Femur (tissue), 1 donor: ENCODE measurements at regions not wholly inside any gene's neighbourhood (a gene's known extent, or its start where the extent isn't known, plus 50 kb on each side); places are given as distances from the start of the nearest gene placed in this dataset.
"Not testable (repeated sequence)": the region's sequence is repeated elsewhere in the genome, so short reads cannot be mapped to it uniquely, and the experiment has no call there.

Experiments
- DNase-seq: peaks from one replicate; pipeline ENCODE4 v3.0.0-alpha.2; 2017

- no peak for DNase-seq
Measured at GRCh38 chr4:10806953-10807645, 122.5 kb upstream of the CLNK start.

GRCh38 chr4:10803713-10804343, 119.3 kb upstream of the CLNK start:
- DNase-seq, result no peak

- DNase-seq, result no peak
Measured at GRCh38 chr4:10787365-10787764, 102.8 kb upstream of the CLNK start.

- no peak for DNase-seq
Measured at GRCh38 chr4:10784621-10785020, 100.1 kb upstream of the CLNK start.

- no peak for DNase-seq
Measured at GRCh38 chr4:10783351-10783750, 98.8 kb upstream of the CLNK start.

GRCh38 chr4:10781805-10782204, 97.2 kb upstream of the CLNK start:
- no peak for DNase-seq

GRCh38 chr4:10780803-10781202, 96.2 kb upstream of the CLNK start:
- not testable (repeated sequence) for DNase-seq

- not testable (repeated sequence) for DNase-seq
Measured at GRCh38 chr4:10775132-10775531, 90.6 kb upstream of the CLNK start.

- no peak for DNase-seq
Measured at GRCh38 chr4:10773656-10774055, 89.1 kb upstream of the CLNK start.

- no peak for DNase-seq
Measured at GRCh38 chr4:10773010-10773409, 88.4 kb upstream of the CLNK start.

GRCh38 chr4:10765386-10765785, 80.8 kb upstream of the CLNK start:
- no peak for DNase-seq

GRCh38 chr4:10762561-10762960, 78.0 kb upstream of the CLNK start:
- no peak for DNase-seq

- no peak for DNase-seq
Measured at GRCh38 chr4:10761903-10762302, 77.3 kb upstream of the CLNK start.

- DNase-seq, result no peak
Measured at GRCh38 chr4:10760086-10760485, 75.5 kb upstream of the CLNK start.

- DNase-seq, result no peak
Measured at GRCh38 chr4:10758906-10759305, 74.3 kb upstream of the CLNK start.

- no peak for DNase-seq
Measured at GRCh38 chr4:10753856-10754402, 69.4 kb upstream of the CLNK start.

- peak; percentile 36 for DNase-seq
Measured at GRCh38 chr4:10753336-10753735, 68.8 kb upstream of the CLNK start.

GRCh38 chr4:10750714-10751113, 66.1 kb upstream of the CLNK start:
- DNase-seq, result peak; percentile 52

- no peak for DNase-seq
Measured at GRCh38 chr4:10747186-10747585, 62.6 kb upstream of the CLNK start.

- peak; percentile 49 for DNase-seq
Measured at GRCh38 chr4:10746371-10747171, 62.0 kb upstream of the CLNK start.

GRCh38 chr4:10743357-10743756, 58.8 kb upstream of the CLNK start:
- no peak for DNase-seq

- no peak for DNase-seq
Measured at GRCh38 chr4:10741961-10742699, 57.6 kb upstream of the CLNK start.
